GM18858 (cell line): ENCODE measurements at regions not wholly inside any gene's neighbourhood (a gene's known extent, or its start where the extent isn't known, plus 50 kb on each side); places are given as distances from the start of the nearest gene placed in this dataset.

Source experiments
- ATAC-seq: cut with Tn5 transposase; IDR thresholded peaks from one replicate; pipeline ENCODE4 v1.9.1; 2021; ENCODE audit not compliant: unreplicated experiment

- no peak for ATAC-seq
Observed at GRCh38 chrX:9147726-9148125, 113.8 kb upstream of the FAM9B start.

GRCh38 chrX:9148615-9149399 is 114.9 kb upstream of the FAM9B start:
- ATAC-seq: no peak

GRCh38 chrX:9149501-9150245 is 115.7 kb upstream of the FAM9B start:
- no peak for ATAC-seq

GRCh38 chrX:9151772-9152307 is 117.9 kb upstream of the FAM9B start:
- no peak for ATAC-seq

GRCh38 chrX:9153300-9153699 is 119.4 kb upstream of the FAM9B start:
- no peak for ATAC-seq

- no peak for ATAC-seq
Observed at GRCh38 chrX:9158611-9159010, 124.7 kb upstream of the FAM9B start.

GRCh38 chrX:9160698-9161329 is 126.9 kb upstream of the FAM9B start:
- no peak for ATAC-seq

GRCh38 chrX:9162698-9163097 is 128.8 kb upstream of the FAM9B start:
- ATAC-seq: no peak

- no peak for ATAC-seq
Observed at GRCh38 chrX:9163214-9163709, 129.3 kb upstream of the FAM9B start.

- no peak for ATAC-seq
Observed at GRCh38 chrX:9164086-9164485, 130.2 kb upstream of the FAM9B start.

- ATAC-seq: no peak
Observed at GRCh38 chrX:9164533-9165426, 130.9 kb upstream of the FAM9B start.

GRCh38 chrX:9166584-9166944 is 132.6 kb upstream of the FAM9B start:
- ATAC-seq: no peak

GRCh38 chrX:9171841-9172463 is 138.0 kb upstream of the FAM9B start:
- ATAC-seq: no peak

GRCh38 chrX:9172464-9172850 is 138.5 kb upstream of the FAM9B start:
- no peak for ATAC-seq

GRCh38 chrX:9180623-9181022 is 146.7 kb upstream of the FAM9B start:
- ATAC-seq: no peak

GRCh38 chrX:9182041-9182440 is 148.1 kb upstream of the FAM9B start:
- ATAC-seq: no peak

- ATAC-seq: no peak
Observed at GRCh38 chrX:9183481-9183880, 149.6 kb upstream of the FAM9B start.

- ATAC-seq: no peak
Observed at GRCh38 chrX:9184211-9184610, 150.3 kb upstream of the FAM9B start.

GRCh38 chrX:9188117-9188516 is 154.2 kb upstream of the FAM9B start:
- ATAC-seq: no peak

GRCh38 chrX:9189286-9189685 is 155.4 kb upstream of the FAM9B start:
- no peak for ATAC-seq
